ENCODE measurements at regions not wholly inside any gene's neighbourhood (a gene's known extent, or its start where the extent isn't known, plus 50 kb on each side); places are given as distances from the start of the nearest gene placed in this dataset.

DNA sequence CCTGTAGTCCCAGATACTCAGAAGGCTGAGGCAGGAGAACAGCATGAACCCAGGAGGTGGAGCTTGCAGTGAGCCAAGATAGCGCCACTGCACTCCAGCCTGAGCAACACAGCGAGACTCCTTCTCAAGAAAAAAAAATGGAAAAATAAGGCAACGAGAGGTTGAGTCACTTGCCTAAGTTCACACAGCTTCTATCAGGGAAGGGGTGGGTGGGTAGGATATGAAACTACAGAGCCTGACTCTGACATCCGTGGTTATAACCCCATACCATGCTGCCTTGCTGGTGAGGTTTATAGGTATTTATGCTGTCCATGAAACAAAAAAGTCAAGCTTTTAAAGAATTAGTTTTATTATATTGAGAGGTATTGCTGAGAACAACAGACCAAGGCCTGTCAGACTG, 61.5 kb upstream of the RAB4A start:
- H3K9me3 ChIP-seq (ENCODE audit: control insufficient read depth, insufficient read depth, low read length), result peaks cover 7% of the 10 kb centered on the region
- H3K27me3 ChIP-seq (ENCODE audit: control insufficient read depth, insufficient read depth, low read length), result no peaks in the 10 kb centered on the region
- no peak for DNase-seq (ENCODE audit: low read depth, low spot score)
- no peak overlapping the region for H3K4me3 ChIP-seq (ENCODE audit: low read depth, low read length)
- TF ChIP-seq CTCF (IDR thresholded peaks at IDR 0.05; ENCODE audit: low read depth, low read length), result no peak
- H3K27ac ChIP-seq (ENCODE audit: low read depth, low read length), result peak overlapping the region; percentile 85
- ChIA-PET POLR2A (interaction anchor here (0.7 kb wide), 1 partner anchor 348 kb away, joined by 5 read pairs; no protein-coding TSS in a partner anchor), CTCF (interaction anchor here (0.5 kb wide), 1 partner anchor 546 kb away, joined by 3 read pairs; no protein-coding TSS in a partner anchor)

DNA sequence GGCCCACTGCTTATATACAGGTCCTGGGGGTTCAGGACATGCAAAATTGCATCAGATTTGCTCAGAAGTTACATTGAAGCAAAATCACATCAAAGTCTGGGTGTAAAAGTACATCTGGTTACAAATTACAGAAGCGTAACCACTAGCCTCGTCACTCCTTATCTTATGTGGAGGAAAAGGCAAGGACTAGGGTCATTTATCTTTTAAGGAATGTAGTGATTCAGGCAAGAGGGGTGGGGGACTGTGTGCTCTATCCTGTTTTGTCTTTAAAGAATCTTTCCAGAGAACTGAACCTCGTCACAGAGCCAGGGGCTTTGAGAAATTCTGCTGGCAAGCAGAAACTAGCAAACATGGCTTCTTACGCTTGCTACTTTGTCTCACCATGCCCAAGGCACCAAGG, 61.1 kb upstream of the RAB4A start:
- DNase-seq (ENCODE audit: low read depth, low spot score), result peak; percentile 78
- H3K27ac ChIP-seq (ENCODE audit: low read depth, low read length), result peak overlapping the region; percentile 85
- POLR2A ChIA-PET, result no interaction called here

DNA sequence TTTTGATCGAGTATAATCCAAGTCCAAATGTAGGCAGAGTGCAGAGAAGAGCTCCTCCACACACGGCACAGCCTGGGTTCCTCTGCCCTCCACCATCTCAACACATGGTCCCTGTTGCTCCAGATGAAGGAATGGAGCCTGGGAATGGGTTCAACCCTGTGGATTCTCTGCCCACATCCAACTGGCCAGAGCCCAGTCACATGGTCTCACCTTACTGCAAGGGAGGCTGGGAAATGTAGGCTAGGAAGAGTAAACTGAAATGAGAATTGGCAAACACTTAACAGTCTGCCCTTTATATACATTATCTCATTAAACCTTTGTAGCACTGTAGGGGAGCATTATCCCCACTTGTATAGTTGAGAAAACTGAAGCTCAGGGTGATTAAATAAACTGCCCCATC, 60.1 kb upstream of the RAB4A start:
- no peak for DNase-seq (ENCODE audit: low read depth, low spot score)
- CTCF ChIA-PET, result interaction anchor here (4.4 kb wide), 1 partner anchor 16 kb away, joined by 23 read pairs; no protein-coding TSS in a partner anchor
- Histone ChIP-seq H3K9me3 (ENCODE audit: control insufficient read depth, insufficient read depth, low read length) (peaks cover 7% of the 10 kb centered on the region), H3K4me3 (ENCODE audit: low read depth, low read length) (no peak overlapping the region), H3K27me3 (ENCODE audit: control insufficient read depth, insufficient read depth, low read length) (no peaks in the 10 kb centered on the region), H3K27ac (ENCODE audit: low read depth, low read length) (no peak overlapping the region)
- POLR2A ChIA-PET, result no interaction called here
- no peak for TF ChIP-seq CTCF (IDR thresholded peaks at IDR 0.05; ENCODE audit: low read depth, low read length)

More for the DNA sequence above, 61.1 kb upstream of the RAB4A start:
- H3K4me3 ChIP-seq (ENCODE audit: low read depth, low read length), result no peak overlapping the region
- H3K27me3 ChIP-seq (ENCODE audit: control insufficient read depth, insufficient read depth, low read length), result no peaks in the 10 kb centered on the region
- no peak for TF ChIP-seq CTCF (IDR thresholded peaks at IDR 0.05; ENCODE audit: low read depth, low read length)
- CTCF ChIA-PET, result interaction anchor here (4.4 kb wide), 1 partner anchor 17 kb away, joined by 23 read pairs; no protein-coding TSS in a partner anchor
- H3K9me3 ChIP-seq (ENCODE audit: control insufficient read depth, insufficient read depth, low read length), result peaks cover 7% of the 10 kb centered on the region

DNA sequence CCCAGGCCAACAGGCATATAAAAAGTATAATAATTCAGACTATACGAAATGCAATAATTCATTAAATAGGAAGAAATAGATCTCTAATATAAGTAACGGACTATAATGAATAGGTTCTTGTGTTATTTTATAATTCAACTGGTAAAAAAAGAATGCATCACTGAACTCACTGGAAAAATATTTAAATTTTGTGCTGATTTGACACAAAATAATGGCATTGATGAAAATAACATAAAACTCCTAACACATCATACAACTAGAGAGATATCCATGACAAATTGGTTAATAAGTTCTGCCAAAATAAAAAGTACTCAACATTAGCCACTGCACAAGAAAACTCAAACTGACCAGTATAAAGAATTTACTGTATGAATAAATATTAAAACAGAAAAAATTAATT, 57.1 kb upstream of the RAB4A start:
- CTCF ChIA-PET, result interaction anchor here (4.4 kb wide), 1 partner anchor 13 kb away, joined by 23 read pairs; no protein-coding TSS in a partner anchor
- peaks cover 3% of the 10 kb centered on the region for H3K27me3 ChIP-seq (ENCODE audit: control insufficient read depth, insufficient read depth, low read length)
- H3K9me3 ChIP-seq (ENCODE audit: control insufficient read depth, insufficient read depth, low read length), result no peaks in the 10 kb centered on the region
- DNase-seq (ENCODE audit: low read depth, low spot score), result no peak
- no peak overlapping the region for H3K27ac ChIP-seq (ENCODE audit: low read depth, low read length)
- POLR2A ChIA-PET, result no interaction called here
- H3K4me3 ChIP-seq (ENCODE audit: low read depth, low read length), result no peak overlapping the region
- TF ChIP-seq CTCF (IDR thresholded peaks at IDR 0.05; ENCODE audit: low read depth, low read length), result no peak

- no peak overlapping the region for H3K4me3 ChIP-seq (ENCODE audit: low read depth, low read length)
- no peak overlapping the region for H3K27ac ChIP-seq (ENCODE audit: low read depth, low read length)
- POLR2A ChIA-PET, result no interaction called here
- H3K27me3 ChIP-seq (ENCODE audit: control insufficient read depth, insufficient read depth, low read length), result peaks cover 3% of the 10 kb centered on the region
- CTCF ChIA-PET, result interaction anchor here (1.0 to 2.1 kb wide), 2 partner anchors 9 to 10 kb away, joined by 6 to 14 read pairs; no protein-coding TSS in a partner anchor
- TF ChIP-seq CTCF (IDR thresholded peaks at IDR 0.05; ENCODE audit: low read depth, low read length), result no peak
- H3K9me3 ChIP-seq (ENCODE audit: control insufficient read depth, insufficient read depth, low read length), result no peaks in the 10 kb centered on the region
- no peak for DNase-seq (ENCODE audit: low read depth, low spot score)
These were observed 53.2 kb upstream of the RAB4A start for GRCh38 chr1:229217716-229218115.

All from AG04450 (cell line).